ENCODE measurements at regions not wholly inside any gene's neighbourhood (a gene's known extent, or its start where the extent isn't known, plus 50 kb on each side); places are given as distances from the start of the nearest gene placed in this dataset.

DNA sequence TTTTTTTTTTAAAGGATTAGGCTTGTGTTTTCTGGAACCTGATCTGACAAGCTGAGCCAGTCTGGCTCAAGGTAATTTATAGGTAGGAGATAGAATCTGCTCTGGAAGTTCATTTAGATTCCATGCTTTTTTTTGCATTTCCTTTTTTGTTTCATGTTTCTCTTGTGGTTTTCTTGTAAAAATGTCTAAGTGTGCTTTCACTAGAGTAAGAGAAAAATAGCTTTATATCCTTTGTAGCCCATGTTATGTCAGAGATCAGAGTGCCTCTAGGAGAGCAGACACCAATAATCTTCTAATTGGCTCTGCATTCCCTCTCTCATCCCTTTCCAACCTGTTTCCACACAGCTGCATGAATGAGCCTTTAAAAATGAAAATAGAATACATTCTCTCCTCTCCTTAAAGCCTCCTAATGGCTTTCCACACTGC is 389.8 kb upstream of the KCNMB2 start:
- DNase-seq = no peak

DNA sequence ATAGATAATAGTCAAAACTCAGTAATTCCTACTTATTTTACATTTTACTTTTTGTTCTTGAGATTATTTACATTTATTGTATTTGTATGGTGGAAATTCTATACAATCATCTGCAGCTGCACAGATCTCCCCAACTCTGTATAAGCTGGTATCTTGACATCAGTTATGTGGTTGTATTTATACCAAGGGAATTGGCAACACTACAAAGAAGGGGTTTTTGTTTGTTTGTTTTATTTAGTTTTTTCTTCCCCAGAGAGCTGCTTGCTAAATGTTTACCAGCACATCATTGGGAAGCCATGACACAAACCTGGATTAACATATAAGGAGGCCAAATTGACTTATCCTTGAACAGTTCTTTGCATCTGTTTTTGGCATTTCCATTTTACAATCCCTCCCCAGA is 389.2 kb upstream of the KCNMB2 start:
- DNase-seq = no peak

DNA sequence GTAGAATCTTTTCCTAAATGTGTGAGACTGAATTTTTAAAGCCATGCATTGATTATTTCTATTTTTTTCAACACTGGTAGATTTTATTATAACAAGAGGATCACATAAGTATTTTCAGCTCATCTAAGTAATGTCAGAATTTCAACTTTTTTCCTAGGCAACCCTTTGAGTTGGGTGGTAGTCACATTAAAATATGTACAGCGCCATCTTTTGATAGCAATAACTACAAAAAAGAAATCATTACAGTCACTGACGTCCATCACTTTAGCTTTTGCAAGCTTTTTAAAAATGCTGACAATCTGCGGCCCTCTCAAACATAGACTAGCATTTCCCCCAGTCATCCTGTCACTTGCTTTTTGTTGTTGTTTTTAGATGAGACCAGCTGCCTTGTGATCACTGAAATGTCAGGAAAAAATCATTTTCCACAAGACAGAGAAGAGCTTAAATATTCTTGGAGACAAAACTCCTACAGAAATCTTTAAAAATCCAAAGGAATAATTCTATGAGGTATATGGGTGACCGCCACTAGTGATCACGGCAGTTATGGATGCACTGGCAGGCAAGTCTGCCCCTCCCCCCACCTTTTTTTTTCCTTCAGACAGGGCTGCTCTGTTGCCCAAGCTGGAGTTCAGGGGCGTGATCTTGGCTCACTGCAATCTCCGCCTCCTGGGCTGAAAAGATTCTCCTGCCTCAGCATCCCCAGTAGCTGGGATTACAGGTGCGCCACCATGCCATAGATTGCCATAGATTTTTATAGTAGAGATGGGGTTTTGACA is 384.0 kb upstream of the KCNMB2 start:
- DNase-seq = no peak

DNA sequence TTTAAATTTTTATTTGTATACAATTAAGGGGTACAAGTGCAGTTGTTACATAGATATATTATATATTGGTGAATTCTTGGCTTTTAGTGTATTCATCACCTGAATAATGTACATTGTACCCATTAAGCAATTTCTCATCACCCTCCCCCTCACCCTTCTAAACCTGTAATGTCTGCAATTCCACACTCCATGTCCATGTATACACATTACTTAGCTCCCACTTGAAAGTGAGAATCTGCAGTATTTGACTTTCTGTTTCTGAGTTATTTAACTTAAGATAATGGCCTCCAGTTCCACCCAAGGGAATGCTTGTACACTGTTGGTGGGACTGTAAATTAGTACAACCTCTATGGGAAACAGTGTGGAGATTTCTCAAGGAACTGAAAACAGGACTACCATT is 383.2 kb upstream of the KCNMB2 start:
- DNase-seq = no peak

DNA sequence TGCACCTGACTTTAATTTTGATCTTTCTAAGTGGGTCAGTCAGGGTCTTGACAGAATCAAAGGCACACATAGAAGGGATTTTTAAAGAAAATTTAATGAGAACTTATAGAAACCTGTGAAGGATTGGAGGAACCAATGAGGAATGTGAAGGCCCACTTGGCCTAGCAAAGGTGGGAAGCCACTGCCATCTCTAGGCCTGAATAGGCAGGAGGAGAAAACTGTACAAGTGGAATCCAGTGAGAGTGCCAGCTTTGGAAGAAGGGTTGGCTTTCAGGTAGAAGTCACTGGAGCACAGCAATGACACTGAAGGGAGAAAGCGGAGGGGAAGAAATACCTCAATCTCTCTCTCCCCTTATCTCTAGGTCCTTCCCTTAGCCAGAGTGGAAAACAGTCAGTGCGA is 380.7 kb upstream of the KCNMB2 start:
- DNase-seq = no peak

DNA sequence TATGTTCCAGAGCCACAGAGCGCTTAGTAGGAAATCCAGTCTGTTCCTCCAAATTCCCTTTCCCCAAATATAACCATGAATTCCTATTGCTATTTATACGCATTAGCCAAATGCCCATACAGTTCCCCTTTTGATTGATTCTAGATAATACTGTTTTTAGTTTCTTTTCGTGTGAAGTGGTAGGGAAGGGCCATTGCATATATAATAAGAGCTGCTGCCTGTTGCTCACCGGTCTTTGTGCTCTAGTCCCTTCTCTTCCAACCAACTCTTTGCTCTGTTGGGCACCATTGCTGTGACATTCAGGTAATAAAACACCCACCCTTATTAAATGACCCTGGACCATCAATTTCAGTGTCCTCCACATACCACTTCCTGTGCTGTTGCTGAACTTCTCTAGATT is 379.9 kb upstream of the KCNMB2 start:
- no peak for DNase-seq

DNA sequence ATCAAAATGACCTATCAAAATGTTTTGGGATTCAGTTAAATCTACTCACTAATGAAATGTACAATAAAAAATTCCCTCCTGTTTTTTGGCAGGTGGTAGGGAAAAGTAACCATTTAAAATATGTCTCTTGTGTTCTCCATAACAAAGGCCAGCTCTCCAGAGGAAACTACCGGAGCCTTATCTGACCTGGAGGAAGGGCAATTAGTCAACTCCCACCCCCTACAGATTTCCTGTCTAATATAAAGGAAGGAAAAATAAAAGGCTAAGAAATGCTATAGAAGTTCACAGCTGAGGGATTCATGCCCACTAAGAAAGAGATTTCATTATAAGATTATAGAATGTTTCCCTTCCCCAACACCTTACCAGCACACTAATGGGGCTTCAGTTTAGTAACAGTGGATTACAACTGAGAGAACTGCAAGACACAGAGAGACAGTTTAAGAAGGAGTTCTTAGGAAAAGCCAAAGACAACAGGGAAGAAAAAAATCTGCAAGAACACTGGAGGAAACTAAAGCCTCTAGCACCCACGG is 376.5 kb upstream of the KCNMB2 start:
- no peak for DNase-seq

DNA sequence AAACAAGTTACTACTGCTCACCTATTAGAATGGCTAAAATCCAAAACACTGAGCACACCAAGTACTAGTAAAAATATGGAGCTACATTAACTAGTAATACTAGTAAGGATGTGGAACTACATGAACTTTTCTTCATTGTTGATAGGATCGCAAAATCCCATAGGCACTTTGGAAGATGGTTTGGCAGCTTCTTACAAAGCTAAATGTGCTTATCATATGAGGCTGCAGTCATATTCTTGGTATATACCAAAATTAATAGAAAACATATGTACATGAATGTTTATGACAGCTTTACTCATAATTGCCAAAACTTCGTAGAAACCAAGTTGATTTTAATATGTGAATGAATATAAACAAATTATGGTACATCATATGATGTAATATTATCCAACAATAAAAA is 366.8 kb upstream of the KCNMB2 start:
- no peak for DNase-seq

DNA sequence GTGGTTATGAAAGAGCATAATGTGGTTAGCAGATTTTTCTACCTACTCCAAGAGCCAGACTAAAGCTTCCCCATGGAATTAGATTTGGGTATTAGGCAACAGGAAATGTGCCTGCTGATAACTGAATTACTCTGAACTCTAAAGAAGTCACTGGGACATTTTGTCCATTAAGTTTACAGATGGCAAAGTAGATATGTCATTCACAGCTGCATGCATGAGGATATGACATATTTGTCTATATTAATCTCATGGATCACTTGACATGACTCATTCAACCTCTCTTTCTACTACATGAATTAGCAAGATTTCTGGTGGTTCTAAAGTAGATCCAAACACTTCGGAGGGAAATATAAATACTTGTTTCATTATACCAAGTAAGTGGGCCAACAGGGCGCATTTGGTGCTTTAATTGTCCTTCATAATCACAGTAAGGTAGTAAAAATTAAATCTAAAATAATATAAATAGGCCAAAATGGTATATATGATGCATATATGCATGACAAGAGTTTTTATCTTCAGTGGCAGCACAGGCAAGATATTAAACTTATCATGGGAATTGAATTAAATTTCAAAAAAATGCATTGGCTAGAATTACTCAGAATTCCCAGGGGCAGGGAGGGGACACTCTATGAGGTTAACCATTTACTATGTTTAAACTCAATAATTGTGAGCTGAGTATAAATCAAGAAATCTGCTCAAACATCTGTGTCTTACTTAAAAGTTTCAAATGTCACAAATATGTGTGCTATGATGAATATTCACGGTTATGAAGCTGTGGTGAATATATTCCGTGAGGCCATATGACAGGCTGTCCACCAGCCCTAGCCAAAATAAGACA is 365.3 kb upstream of the KCNMB2 start:
- DNase-seq = no peak

DNA sequence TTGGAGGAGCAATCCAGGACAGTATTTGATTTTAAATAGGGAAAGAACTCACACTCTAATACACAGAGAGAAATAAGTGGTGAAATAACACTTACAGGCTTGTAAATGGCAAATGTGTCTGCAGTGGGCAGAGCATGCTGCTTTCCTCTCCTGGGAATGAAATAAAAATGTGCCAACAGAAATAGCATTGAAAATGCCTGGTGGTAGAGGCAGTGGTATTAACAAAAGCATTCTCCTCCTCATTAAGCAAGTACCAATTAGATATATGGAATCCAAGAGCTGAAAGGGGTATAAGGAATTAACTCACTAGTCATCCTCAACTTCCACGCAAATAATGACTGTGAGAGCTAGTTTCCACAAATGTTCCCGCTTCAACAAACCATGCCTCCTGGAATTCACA is 364.1 kb upstream of the KCNMB2 start:
- no peak for DNase-seq

DNA sequence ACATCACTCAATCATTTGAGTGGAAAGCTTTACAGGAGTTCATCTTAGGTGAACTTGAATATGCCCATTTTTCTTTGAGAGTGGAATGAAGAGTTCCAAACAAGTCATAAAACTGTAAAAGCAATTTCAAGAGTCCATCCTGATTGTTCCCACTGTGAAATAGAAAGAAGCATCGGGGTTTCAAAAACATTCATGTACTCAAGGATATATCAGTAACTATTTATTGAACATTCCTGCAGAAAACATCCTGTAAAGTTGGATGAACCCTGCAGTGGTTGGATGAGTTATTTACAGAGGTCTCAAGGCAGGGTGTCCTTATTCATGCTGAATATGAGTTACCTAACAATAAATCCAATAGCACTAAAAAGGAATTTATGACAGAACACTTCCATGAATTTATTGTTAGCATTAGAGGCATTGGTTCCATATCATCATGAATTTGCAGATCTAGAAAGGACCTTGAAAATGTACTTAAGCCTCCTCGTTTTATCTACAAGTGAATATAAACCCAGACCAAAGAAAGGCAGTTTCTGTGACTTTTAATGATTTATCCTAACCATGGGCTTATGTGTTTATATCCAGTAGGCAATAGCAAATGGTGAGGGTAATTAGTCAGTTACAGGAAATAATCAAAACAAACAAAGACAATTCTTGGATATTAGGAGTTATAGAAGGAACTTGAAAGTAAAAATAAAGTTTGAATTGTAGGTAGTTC is 361.9 kb upstream of the KCNMB2 start:
- no peak for DNase-seq

DNA sequence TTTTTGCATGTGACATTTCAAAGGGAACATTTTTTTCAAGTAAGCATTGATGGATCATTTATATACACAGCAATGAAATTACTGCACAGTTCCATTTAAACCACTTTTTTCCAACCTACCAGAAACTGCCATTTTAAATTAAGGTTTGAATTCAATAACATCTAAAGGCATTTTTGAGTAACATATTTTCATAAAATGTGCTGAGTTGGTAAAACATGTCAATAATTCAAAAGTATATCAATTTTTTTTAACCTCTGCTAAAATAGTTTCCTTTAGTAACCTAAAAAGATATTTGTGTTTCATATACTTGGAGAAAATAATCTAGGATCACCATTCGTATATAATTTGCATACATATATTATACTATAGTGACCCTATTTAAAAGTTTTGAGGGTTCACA is 355.1 kb upstream of the KCNMB2 start:
- DNase-seq = no peak

DNA sequence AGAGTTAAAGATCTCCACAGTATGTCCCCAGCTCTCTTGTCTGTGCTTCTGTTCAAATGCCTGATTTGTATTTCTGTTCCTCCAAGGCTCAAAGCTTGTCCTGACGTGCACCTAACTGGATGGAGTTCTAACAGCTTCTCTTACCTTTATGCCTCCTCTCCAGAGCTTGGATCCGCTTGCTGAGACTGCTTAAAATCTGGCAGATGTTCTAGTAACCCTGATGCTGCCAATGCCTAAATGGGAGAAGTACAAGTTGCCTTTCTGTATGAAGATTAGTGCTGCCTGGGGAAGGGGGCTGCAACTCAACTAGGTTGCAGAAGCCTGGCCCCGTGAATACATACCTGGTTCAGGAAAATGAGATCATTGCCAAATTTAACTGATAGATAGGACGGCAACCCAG is 354.5 kb upstream of the KCNMB2 start:
- no peak for DNase-seq

DNA sequence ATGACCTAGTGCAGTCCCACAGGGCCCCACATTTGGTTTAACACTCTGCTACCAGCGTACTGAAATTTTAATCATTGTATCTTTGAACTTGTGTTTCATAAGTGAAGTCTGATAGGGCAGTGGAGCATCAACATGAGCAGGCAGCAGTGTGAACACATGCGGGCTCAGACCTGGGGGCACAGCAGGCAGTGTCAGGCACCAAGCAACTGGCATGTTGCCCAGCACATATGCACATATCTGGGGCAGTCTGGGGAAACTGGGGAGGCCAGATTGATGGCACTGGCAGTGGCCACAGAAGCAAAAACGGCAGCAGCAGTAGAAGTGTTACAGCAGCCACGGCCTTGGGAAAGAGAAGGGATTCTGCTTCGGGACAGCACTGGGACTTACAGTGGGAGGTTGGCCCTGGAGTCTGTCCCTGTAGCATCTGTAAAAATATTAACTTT is 353.9 kb upstream of the KCNMB2 start:
- DNase-seq = no peak

DNA sequence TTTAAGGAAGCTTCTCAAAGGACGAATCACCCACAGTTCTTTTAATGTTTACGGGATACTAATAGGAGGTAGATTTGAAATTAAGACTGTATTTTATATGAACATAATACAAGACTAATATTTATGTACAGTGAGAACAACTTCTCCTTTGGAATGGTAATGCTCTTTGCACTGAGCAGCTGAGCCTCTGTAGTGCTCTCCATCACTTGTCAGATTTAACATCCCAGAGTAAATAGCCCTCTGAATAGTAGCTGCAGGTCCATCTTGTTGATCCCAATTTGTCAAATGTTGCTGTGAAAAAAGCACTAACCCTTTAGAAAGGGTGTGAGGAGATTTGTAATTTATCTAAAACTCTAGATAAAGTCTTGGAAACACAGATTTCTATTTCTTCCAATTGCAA is 351.4 kb upstream of the KCNMB2 start:
- no peak for DNase-seq

DNA sequence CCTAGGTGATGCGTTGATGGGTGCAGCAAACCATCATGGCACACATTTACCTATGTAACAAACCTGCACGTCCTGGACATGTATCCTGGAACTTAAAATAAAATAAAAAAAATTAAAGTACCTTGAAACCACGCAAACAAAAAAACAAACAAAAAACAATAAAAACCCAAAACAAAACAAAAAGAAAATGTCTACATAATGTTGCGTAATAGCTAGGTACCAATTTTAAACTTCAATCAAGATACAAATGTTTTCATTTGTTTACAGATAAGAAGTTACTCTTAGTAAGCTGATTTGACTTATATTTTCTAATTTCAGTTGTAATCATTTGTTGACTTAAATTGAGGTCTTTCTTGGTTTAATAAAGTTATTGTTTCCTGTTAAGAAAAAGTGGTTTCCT is 349.6 kb upstream of the KCNMB2 start:
- DNase-seq = no peak

DNA sequence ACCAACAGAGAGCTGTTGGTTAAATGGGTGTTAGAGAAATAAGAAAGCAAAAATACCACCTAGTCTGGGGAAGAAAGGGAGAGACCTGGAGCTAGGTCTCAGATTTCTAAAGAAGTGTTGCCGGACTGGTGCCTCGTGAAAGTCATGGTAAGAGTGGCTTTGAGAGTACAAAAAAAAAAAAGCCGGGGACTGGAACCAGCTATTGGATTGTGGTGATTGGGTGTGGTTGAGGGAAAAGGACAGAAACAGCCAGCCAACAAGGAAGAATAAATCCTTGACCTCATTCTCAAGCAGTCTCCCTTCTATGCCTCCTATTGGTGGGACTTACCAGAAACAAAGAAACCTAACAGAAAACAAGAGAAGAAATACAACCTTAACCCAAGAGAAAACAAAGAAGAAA is 346.4 kb upstream of the KCNMB2 start:
- DNase-seq = no peak

DNA sequence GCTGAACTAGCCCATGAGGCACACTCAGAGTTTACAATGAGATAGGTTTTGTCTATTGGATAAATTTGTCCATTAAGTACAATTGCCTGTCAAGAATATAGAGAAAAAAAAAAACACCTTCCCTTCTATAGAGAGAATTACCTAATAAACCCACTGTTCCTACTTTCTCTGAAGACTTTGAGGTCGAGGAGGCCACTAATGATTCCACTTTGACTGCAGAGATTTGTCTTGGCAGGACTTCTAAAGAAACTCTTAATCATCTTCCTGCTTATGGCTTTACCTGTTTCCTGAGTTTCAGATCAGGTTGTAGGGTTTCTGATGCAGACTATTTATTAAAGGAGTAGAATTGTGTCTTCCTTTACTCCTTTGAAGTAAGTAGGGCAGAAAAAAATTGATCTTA is 342.4 kb upstream of the KCNMB2 start:
- DNase-seq = no peak

DNA sequence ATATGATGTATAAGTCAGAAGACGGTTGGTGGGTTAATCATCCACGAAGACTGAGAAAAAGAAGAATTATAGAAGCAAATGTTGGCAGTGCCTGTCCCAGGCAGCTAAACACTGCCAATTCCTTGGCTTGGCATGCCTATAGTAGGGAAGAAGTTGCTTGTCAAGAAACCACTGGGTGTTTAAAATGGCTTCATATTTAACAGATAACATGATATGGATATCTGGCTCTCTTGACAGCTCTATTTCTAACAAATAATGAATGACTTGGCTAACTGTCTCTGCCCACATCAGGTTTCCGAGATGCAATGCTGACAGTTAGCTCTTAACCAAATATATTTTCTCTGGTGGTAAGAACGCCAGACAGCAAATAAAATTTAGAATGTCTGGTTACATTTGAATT is 341.7 kb upstream of the KCNMB2 start:
- no peak for DNase-seq

DNA sequence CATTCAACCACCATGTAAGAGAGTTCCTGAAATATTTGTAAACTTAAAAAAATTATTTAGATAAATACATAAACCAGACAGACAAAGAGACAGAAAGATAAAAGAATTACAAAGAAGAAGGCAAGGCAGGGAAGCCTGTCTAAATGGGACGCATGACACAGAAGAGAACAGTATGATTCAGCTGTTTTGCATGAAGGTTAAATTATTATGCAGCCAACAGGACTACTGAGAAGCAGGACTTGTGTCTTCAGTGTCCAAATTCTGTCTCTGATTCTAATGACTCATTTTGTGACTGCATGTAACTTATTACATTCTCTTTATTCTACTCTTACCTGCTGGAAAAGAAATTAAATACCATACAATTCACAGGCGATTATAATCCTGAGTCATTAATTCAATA is 340.4 kb upstream of the KCNMB2 start:
- DNase-seq = no peak

DNA sequence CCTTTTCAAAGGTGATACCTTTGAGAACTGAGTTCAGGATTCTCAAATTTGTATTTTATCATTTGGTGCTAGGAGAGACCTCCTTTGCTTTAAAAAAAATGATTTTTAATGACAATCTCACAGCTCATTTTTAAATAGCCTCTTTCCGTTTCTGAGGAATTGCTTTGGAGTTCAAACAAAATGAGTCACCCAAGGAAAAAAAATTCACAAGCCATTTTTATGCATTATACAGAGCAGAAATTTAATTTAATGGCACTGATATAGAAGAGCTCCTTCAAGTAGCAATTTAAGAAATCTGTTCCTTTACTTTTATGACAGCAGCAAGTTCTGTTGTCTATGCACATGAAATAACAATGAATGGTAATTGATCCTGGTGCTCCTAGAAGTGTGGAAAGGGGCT is 337.9 kb upstream of the KCNMB2 start:
- DNase-seq = no peak

DNA sequence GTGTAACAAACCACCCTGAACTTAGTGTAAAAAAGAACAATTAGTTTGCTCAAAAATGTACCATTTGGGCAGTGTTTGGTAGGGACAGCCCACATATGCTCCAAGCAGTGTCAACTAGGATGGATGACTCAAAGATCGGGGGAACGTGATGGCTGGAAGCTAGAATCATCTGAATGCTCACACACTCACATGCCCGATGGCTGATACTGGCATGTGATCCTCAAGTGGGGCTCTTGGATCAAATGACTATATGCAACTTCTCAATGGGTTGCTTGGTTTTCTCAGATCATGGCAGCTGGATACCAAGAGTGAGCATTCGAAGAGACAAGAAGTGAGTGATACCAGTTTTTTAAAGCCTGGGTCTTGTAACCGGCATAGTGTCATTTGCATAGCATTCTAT is 335.9 kb upstream of the KCNMB2 start:
- no peak for DNase-seq

DNA sequence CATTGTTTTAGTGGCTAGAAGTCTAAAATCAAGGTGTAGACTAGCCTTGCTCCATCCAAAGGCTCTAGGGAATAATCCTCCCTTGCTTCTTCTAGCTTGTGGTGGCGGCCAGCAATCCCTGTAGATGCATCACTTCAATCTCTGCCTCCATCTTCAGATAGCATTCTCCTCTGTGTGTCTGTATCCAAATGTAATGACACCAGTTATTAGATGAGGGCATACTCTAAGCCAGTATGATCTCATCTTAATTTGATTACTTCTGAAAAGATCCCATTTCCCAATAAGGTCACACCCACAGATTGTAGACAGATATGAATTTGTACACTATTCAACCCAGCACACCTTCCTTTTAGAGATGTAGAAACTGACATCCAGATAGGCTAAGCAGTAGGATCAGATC is 334.5 kb upstream of the KCNMB2 start:
- no peak for DNase-seq

DNA sequence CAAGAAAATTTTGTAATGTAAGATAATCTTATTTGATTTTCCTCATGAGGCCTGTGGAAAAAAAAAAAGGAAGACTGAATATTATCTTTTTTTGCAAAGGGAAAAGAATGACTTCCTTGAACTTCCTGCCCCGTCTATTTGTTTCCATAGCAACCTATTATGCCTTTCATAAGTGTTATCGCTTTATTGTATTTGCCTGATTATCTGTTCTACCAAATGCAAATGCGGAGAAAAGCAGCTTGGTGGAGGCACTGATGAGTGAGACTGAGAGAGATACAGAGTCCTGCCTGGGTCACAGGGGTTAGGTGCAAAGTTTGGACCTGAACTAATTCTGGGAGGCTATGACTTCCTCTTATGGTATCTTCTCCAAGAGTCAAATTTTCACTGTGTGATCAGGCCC is 334.0 kb upstream of the KCNMB2 start:
- DNase-seq = no peak
